GM23338 (cell line): ENCODE measurements at regions not wholly inside any gene's neighbourhood (a gene's known extent, or its start where the extent isn't known, plus 50 kb on each side); places are given as distances from the start of the nearest gene placed in this dataset.

Experiments
- ATAC-seq: fragments of 200-7000 bp; cut with Tn5 transposase; 3 replicates; pipeline ENCODE4 v1.9.1; 2020
- DNase-seq: peaks from one replicate; pipeline ENCODE4 v3.0.0-alpha.2; 2015; ENCODE audit warnings: low spot score
- H2AFZ ChIP-seq: fragments of 200-600 bp; sonication (generic); 2 replicates; pipeline ENCODE4 v1.8.0; 2016; ENCODE audit warnings: antibody characterized with exemption, mild to moderate bottlenecking, moderate library complexity
- H3F3A ChIP-seq: fragments of 200-600 bp; sonication (generic); replicated peaks from 2 replicates; pipeline ENCODE4 v1.8.0; 2017; ENCODE audit warnings: antibody characterized with exemption, mixed run types, low read depth
- H3K27ac ChIP-seq: fragments of 200-600 bp; sonication (generic); 2 replicates; pipeline ENCODE4 v1.6.1; 2016; ENCODE audit warnings: low read depth
- H3K27me3 ChIP-seq: fragments of 200-600 bp; sonication (generic); 2 replicates; pipeline ENCODE4 v1.8.0; 2016; ENCODE audit warnings: mild to moderate bottlenecking, mixed run types, moderate library complexity; ENCODE audit not compliant: insufficient read depth
- H3K36me3 ChIP-seq: fragments of 200-600 bp; sonication (generic); 2 replicates; pipeline ENCODE4 v1.8.0; 2016; ENCODE audit warnings: mild to moderate bottlenecking; ENCODE audit not compliant: insufficient read depth
- H3K4me1 ChIP-seq: fragments of 200-600 bp; sonication (generic); 2 replicates; pipeline ENCODE4 v1.8.0; 2016; ENCODE audit warnings: mild to moderate bottlenecking, moderate library complexity; ENCODE audit not compliant: insufficient read depth
- H3K4me2 ChIP-seq: fragments of 200-600 bp; sonication (generic); 2 replicates; pipeline ENCODE4 v1.7.1; 2017; ENCODE audit warnings: mixed run types
- H3K4me3 ChIP-seq: fragments of 200-600 bp; sonication (generic); 2 replicates; pipeline ENCODE4 v1.6.1; 2016; ENCODE audit warnings: mixed run types
- H3K79me2 ChIP-seq: fragments of 200-600 bp; sonication (generic); replicated peaks from 2 replicates; pipeline ENCODE4 v1.8.0; 2017; ENCODE audit warnings: mild to moderate bottlenecking; ENCODE audit not compliant: insufficient read depth
- H3K9me2 ChIP-seq: fragments of 200-600 bp; sonication (generic); 2 replicates; pipeline ENCODE4 v1.8.0; 2017; ENCODE audit not compliant: insufficient read depth
- H4K20me1 ChIP-seq: fragments of 200-600 bp; sonication (generic); replicated peaks from 2 replicates; pipeline ENCODE4 v1.8.0; 2017; ENCODE audit warnings: mild to moderate bottlenecking; ENCODE audit not compliant: insufficient read depth
- H3K27ac Mint-ChIP-seq: 2 replicates; pipeline ENCODE4 v1.8.0; 2020; ENCODE audit warnings: inconsistent platforms, mild to moderate bottlenecking, moderate library complexity, mixed read lengths
- H3K27me3 Mint-ChIP-seq: 3 replicates; pipeline ENCODE4 v1.8.0; 2022; ENCODE audit warnings: low read depth, mild to moderate bottlenecking, moderate library complexity, mixed read lengths, inconsistent platforms; ENCODE audit not compliant: insufficient read depth, poor library complexity
- H3K36me3 Mint-ChIP-seq: 3 replicates; pipeline ENCODE4 v1.8.0; 2021; ENCODE audit warnings: low read depth, mild to moderate bottlenecking, inconsistent platforms, moderate library complexity, mixed read lengths
- H3K4me1 Mint-ChIP-seq: 3 replicates; pipeline ENCODE4 v1.8.0; 2020; ENCODE audit warnings: mild to moderate bottlenecking, inconsistent platforms, mixed read lengths
- H3K4me3 Mint-ChIP-seq: 3 replicates; pipeline ENCODE4 v1.8.0; 2021; ENCODE audit warnings: moderate library complexity, mild to moderate bottlenecking, inconsistent platforms, mixed read lengths
- H3K9me3 Mint-ChIP-seq: 3 replicates; pipeline ENCODE4 v1.8.0; 2020; ENCODE audit warnings: moderate library complexity, mild to moderate bottlenecking, inconsistent platforms, mixed read lengths
- CREB1 ChIP-seq: fragments of 250-450 bp; sonication (Bioruptor Pico); IDR thresholded peaks from 2 replicates; pipeline ENCODE4 v1.5.0; 2020; ENCODE audit warnings: low read depth, mild to moderate bottlenecking, moderate library complexity
- CTCF ChIP-seq, 2 experiments: fragments of 200-600 bp in 1 of 2; sonication (generic) in 1 of 2; conservative IDR thresholded peaks; 2 replicates each; pipeline versions ENCODE4 v1.5.1 to v1.6.1; 2016 to 2017; ENCODE audit warnings: antibody characterized with exemption in 2 of 2, low read depth in 2 of 2, mild to moderate bottlenecking in 2 of 2, moderate library complexity in 1 of 2
- ETS1 ChIP-seq: IDR thresholded peaks from 2 replicates; pipeline ENCODE4 v1.6.1; 2016; ENCODE audit warnings: antibody characterized with exemption
- EZH2phosphoT487 ChIP-seq: fragments of 200-600 bp; sonication (generic); IDR thresholded peaks from one replicate; pipeline ENCODE4 v1.8.1; 2018; ENCODE audit warnings: antibody characterized with exemption; ENCODE audit not compliant: unreplicated experiment
- NANOG ChIP-seq: IDR thresholded peaks from 2 replicates; pipeline ENCODE4 v1.6.1; 2016; ENCODE audit warnings: antibody characterized with exemption, borderline replicate concordance
- POLR2AphosphoS5 ChIP-seq: IDR thresholded peaks from 2 replicates; pipeline ENCODE4 v1.6.1; 2016; ENCODE audit warnings: antibody characterized with exemption, low read depth
- REST ChIP-seq: IDR thresholded peaks from one replicate; pipeline ENCODE4 v1.6.1; 2018; ENCODE audit warnings: antibody characterized with exemption; ENCODE audit not compliant: unreplicated experiment
- STAT1 ChIP-seq: IDR thresholded peaks from one replicate; pipeline ENCODE4 v1.6.1; 2016; ENCODE audit warnings: antibody characterized with exemption; ENCODE audit not compliant: unreplicated experiment
- ZNF114 ChIP-seq: fragments of 250-450 bp; sonication (Bioruptor Pico); IDR thresholded peaks from 2 replicates; pipeline ENCODE4 v1.5.0; 2020; ENCODE audit warnings: mild to moderate bottlenecking, moderate library complexity
- ZNF331 ChIP-seq: fragments of 250-450 bp; sonication (Bioruptor Pico); IDR thresholded peaks from 2 replicates; pipeline ENCODE4 v1.5.0; 2020; ENCODE audit warnings: low read depth, mild to moderate bottlenecking, moderate library complexity

- TF ChIP-seq CTCF (conservative IDR thresholded peaks at IDR 0.05; ENCODE audit: low read depth in 2 of 2) (no peak), ZNF331 (no peak)
Measured at GRCh38 chr10:4545062-4545461, 280.9 kb upstream of the AKR1E2 start (continued).

- H3K27me3 Mint-ChIP-seq: no peaks in the 10 kb centered on the region
- H4K20me1 ChIP-seq: no peaks in the 10 kb centered on the region
- H2AFZ ChIP-seq: no peak overlapping the region
Measured at GRCh38 chr10:4543938-4544533, 282.0 kb upstream of the AKR1E2 start.

More at GRCh38 chr10:4543938-4544533, 282.0 kb upstream of the AKR1E2 start:
- TF ChIP-seq REST: no peak
- no peak for TF ChIP-seq EZH2phosphoT487
- no peak for TF ChIP-seq POLR2AphosphoS5
- no peak for TF ChIP-seq ETS1
- TF ChIP-seq STAT1: no peak
- no peak for TF ChIP-seq ZNF114 (CRISPR knock-in tag)
- TF ChIP-seq CREB1 (CRISPR knock-in tag): no peak
- TF ChIP-seq NANOG: no peak
- TF ChIP-seq ZNF331: no peak
- TF ChIP-seq CTCF (conservative IDR thresholded peaks at IDR 0.05; ENCODE audit: low read depth in 2 of 2): no peak
- Histone ChIP-seq H3K27me3 (no peaks in the 10 kb centered on the region), H3K4me2 (no peak overlapping the region), H3K9me2 (no peaks in the 10 kb centered on the region), H3K36me3 (no peaks in the 10 kb centered on the region), H3K4me1 (no peaks in the 10 kb centered on the region), H3K4me3 (no peak overlapping the region), H3K27ac (no peak overlapping the region), H3K79me2 (no peaks in the 10 kb centered on the region), H3F3A (no peaks in the 10 kb centered on the region)
- Mint-ChIP-seq H3K9me3 (peaks cover 3% of the 10 kb centered on the region; the same call in 2 of the 3 replicates), H3K27ac (no peak overlapping the region), H3K4me1 (no peaks in the 10 kb centered on the region), H3K4me3 (no peak overlapping the region), H3K36me3 (no peaks in the 10 kb centered on the region)
- ATAC-seq (no peak), DNase-seq (no peak)
